GM12874 (cell line): ENCODE measurements at regions not wholly inside any gene's neighbourhood (a gene's known extent, or its start where the extent isn't known, plus 50 kb on each side); places are given as distances from the start of the nearest gene placed in this dataset.

Experiments
- CTCF ChIP-seq: IDR thresholded peaks from 2 replicates; pipeline ENCODE4 v1.5.1; 2011; ENCODE audit warnings: low read depth, mild to moderate bottlenecking, control low read depth, low read length, moderate library complexity; ENCODE audit not compliant: insufficient read depth

GRCh38 chr7:15967121-15967520 is 280.6 kb upstream of the MEOX2 start:
- TF ChIP-seq CTCF, result no peak

DNA sequence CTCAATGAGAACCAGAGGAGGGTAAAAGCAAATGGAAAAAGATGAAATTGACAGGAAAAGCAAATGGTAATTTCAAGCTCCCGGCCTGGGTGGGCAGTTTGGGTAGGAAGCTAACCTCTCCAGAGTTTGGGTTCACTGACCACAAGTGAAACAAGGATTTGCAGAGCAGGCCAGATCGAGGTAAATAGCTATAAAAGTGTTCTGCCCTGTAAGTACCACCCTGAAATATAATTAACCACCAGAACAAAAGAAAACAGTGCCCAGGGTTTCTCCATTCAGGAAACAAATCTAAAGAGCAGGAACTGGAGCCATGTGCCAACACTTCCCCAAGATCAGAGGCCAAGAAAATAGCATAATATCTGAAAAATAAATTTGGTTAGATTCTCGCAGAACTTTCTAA is 276.7 kb upstream of the MEOX2 start:
- TF ChIP-seq CTCF, result no peak

- no peak for TF ChIP-seq CTCF
Measured at GRCh38 chr7:15954671-15955354, 268.3 kb upstream of the MEOX2 start.

DNA sequence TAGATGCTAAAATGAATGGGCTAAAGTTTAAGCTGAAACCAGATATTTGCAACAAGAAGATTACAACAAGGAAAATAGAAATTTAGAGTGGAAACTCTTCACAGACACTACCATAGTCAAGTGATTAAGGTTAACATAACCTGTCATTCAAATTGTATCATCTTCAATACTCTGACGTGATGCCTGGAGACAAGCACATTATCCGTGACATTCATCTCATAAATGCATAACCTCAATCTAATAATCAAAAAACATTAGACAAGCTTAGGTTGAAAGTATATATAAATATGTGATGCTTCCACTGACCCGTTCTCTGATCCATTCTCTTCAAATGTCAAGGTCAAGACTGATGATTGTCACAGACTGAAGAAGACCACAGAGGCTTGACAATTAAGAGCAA is 263.8 kb upstream of the MEOX2 start:
- TF ChIP-seq CTCF, result no peak

- TF ChIP-seq CTCF, result no peak
Measured at GRCh38 chr7:15947754-15948153, 261.3 kb upstream of the MEOX2 start.

GRCh38 chr7:15938115-15938514 is 251.6 kb upstream of the MEOX2 start:
- no peak for TF ChIP-seq CTCF

GRCh38 chr7:15937571-15937970 is 251.1 kb upstream of the MEOX2 start:
- no peak for TF ChIP-seq CTCF
